OCI-LY3 (cell line): ENCODE measurements at regions not wholly inside any gene's neighbourhood (a gene's known extent, or its start where the extent isn't known, plus 50 kb on each side); places are given as distances from the start of the nearest gene placed in this dataset.

Source experiments
- H2AFZ ChIP-seq: fragments of 200-600, 300-600 bp; shearing (Covaris generic); 2 replicates; pipeline ENCODE4 v1.6.0; 2014; ENCODE audit warnings: antibody characterized with exemption, low read depth, low read length
- H3K27ac ChIP-seq: fragments of 200-600, 300-600 bp; sonication (generic); 2 replicates; pipeline ENCODE4 v1.5.1; 2014; ENCODE audit warnings: mild to moderate bottlenecking, low read length, moderate library complexity, mixed read lengths
- H3K27me3 ChIP-seq: fragments of 200-600, 300-600 bp; sonication (generic); 2 replicates; pipeline ENCODE4 v1.6.1; 2014; ENCODE audit warnings: low read depth, low read length, mixed read lengths
- H3K36me3 ChIP-seq: fragments of 200-600, 300-600 bp; sonication (generic); replicated peaks from 2 replicates; pipeline ENCODE3; 2014; ENCODE audit warnings: low read depth, low read length, mixed read lengths
- H3K4me1 ChIP-seq: fragments of 300-600, 200-600 bp; sonication (generic); 2 replicates; pipeline ENCODE4 v1.6.1; 2014; ENCODE audit warnings: low read length, mixed read lengths
- H3K4me2 ChIP-seq: fragments of 200-600, 300-600 bp; sonication (generic); 2 replicates; pipeline ENCODE4 v1.6.1; 2014; ENCODE audit warnings: low read length, mixed read lengths
- H3K4me3 ChIP-seq: fragments of 300-600, 200-600 bp; sonication (generic); 2 replicates; pipeline ENCODE4 v1.5.1; 2014; ENCODE audit warnings: antibody characterized with exemption, mild to moderate bottlenecking, low read length, moderate library complexity
- H3K79me2 ChIP-seq: fragments of 300-600, 200-600 bp; shearing (Covaris generic); 2 replicates; pipeline ENCODE4 v1.6.1; 2014; ENCODE audit warnings: mild to moderate bottlenecking, low read length, mixed read lengths
- H3K9ac ChIP-seq: fragments of 300-600, 200-600 bp; shearing (Covaris generic); 2 replicates; pipeline ENCODE4 v1.6.0; 2014; ENCODE audit warnings: mild to moderate bottlenecking, low read length, moderate library complexity
- H3K9me3 ChIP-seq: fragments of 200-600, 300-600 bp; shearing (Covaris generic); 2 replicates; pipeline ENCODE4 v1.6.1; 2014; ENCODE audit warnings: low read length, mixed read lengths; ENCODE audit not compliant: insufficient read depth
- H4K20me1 ChIP-seq: fragments of 200-600, 300-600 bp; sonication (generic); 2 replicates; pipeline ENCODE4 v1.6.1; 2016; ENCODE audit warnings: low read length, mixed read lengths; ENCODE audit not compliant: insufficient read depth
- EZH2phosphoT487 ChIP-seq: fragments of 200-600 bp; shearing (Covaris generic); IDR thresholded peaks from 2 replicates; pipeline ENCODE4 v1.6.1; 2018; ENCODE audit warnings: antibody characterized with exemption, mixed run types, low read depth
- TF ChIP-seq, protein P1 (sequence below): fragments of 200-600, 300-600 bp; sonication (generic); IDR thresholded peaks from 2 replicates; pipeline ENCODE4 v1.5.1; 2014; ENCODE audit warnings: antibody characterized with exemption, low read length, low read depth

- Histone ChIP-seq H3K4me3 (no peak overlapping the region), H3K36me3 (no peaks in the 10 kb centered on the region), H3K9me3 (no peaks in the 10 kb centered on the region), H3K4me1 (no peaks in the 10 kb centered on the region), H3K9ac (no peak overlapping the region), H3K27ac (no peak overlapping the region), H2AFZ (no peak overlapping the region), H3K27me3 (no peaks in the 10 kb centered on the region), H4K20me1 (no peaks in the 10 kb centered on the region), H3K4me2 (no peak overlapping the region), H3K79me2 (no peaks in the 10 kb centered on the region)
- TF ChIP-seq EZH2phosphoT487 = no peak
- TF ChIP-seq, protein P1, sequence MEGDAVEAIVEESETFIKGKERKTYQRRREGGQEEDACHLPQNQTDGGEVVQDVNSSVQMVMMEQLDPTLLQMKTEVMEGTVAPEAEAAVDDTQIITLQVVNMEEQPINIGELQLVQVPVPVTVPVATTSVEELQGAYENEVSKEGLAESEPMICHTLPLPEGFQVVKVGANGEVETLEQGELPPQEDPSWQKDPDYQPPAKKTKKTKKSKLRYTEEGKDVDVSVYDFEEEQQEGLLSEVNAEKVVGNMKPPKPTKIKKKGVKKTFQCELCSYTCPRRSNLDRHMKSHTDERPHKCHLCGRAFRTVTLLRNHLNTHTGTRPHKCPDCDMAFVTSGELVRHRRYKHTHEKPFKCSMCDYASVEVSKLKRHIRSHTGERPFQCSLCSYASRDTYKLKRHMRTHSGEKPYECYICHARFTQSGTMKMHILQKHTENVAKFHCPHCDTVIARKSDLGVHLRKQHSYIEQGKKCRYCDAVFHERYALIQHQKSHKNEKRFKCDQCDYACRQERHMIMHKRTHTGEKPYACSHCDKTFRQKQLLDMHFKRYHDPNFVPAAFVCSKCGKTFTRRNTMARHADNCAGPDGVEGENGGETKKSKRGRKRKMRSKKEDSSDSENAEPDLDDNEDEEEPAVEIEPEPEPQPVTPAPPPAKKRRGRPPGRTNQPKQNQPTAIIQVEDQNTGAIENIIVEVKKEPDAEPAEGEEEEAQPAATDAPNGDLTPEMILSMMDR = no peak
These were observed 322.2 kb downstream of the IRS1 start for GRCh38 chr2:226477221-226478108.

DNA sequence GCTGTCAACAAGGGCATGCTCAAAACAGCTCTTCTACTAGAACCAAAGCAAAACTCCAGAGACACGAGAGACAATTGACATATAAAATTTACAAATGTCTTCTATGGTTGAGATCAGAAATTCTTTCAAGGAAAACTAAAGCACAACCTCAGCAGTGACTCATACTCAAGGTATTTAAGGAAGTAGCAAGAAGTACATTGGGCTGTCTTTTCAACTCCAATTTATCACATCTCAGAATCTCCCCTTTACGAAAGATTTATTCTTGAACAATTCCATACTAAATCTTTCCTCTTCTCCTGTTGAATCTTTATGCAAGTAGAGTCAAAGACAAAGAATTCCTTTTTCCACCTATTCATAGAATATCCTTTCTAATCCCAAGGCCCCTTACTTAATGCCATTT lies 324.0 kb downstream of the IRS1 start:
- H3K4me1 ChIP-seq = no peaks in the 10 kb centered on the region
- H3K27ac ChIP-seq = no peak overlapping the region
- no peak overlapping the region for H3K9ac ChIP-seq
- no peak overlapping the region for H2AFZ ChIP-seq
- no peak overlapping the region for H3K4me2 ChIP-seq
- H3K79me2 ChIP-seq = no peaks in the 10 kb centered on the region
- no peak overlapping the region for H3K4me3 ChIP-seq
- no peaks in the 10 kb centered on the region for H3K36me3 ChIP-seq
- H3K9me3 ChIP-seq = no peaks in the 10 kb centered on the region
- H4K20me1 ChIP-seq = no peaks in the 10 kb centered on the region
- no peaks in the 10 kb centered on the region for H3K27me3 ChIP-seq
- no peak for TF ChIP-seq EZH2phosphoT487
- TF ChIP-seq, protein P1 = no peak

- TF ChIP-seq, protein P1 = no peak
- TF ChIP-seq EZH2phosphoT487 = no peak
- no peaks in the 10 kb centered on the region for H3K27me3 ChIP-seq
- no peaks in the 10 kb centered on the region for H3K79me2 ChIP-seq
- H3K9me3 ChIP-seq = no peaks in the 10 kb centered on the region
- no peak overlapping the region for H3K27ac ChIP-seq
- H3K36me3 ChIP-seq = no peaks in the 10 kb centered on the region
- no peak overlapping the region for H3K4me3 ChIP-seq
- no peak overlapping the region for H3K4me2 ChIP-seq
- no peaks in the 10 kb centered on the region for H3K4me1 ChIP-seq
- no peak overlapping the region for H2AFZ ChIP-seq
- no peaks in the 10 kb centered on the region for H4K20me1 ChIP-seq
- no peak overlapping the region for H3K9ac ChIP-seq
These were observed 325.5 kb downstream of the IRS1 start for GRCh38 chr2:226474131-226474530.

DNA sequence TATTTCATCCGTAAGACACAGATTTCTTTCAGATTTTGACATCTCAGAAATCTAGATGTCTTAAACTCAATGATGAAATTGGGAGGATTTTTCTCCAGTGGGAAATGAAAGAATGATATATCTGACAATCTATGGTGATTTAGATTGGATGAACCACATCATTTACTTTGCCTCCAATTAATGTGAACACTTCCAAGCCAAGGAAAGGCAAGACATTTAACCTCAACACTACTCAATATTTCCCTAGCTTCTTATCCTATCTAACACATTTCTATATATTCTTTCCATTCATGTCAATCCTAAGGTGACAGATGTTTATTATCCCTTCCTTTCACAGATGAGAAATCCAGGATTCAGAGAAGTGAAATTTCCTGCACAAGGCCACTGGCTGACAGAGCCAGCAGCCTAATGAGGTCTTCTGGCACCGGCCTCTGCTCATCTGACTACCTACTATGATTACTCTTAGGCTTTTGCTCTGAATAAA lies 327.6 kb downstream of the IRS1 start:
- Histone ChIP-seq H3K4me2 (no peak overlapping the region), H3K4me3 (no peak overlapping the region), H4K20me1 (no peaks in the 10 kb centered on the region), H3K4me1 (no peaks in the 10 kb centered on the region), H3K36me3 (no peaks in the 10 kb centered on the region), H3K79me2 (no peaks in the 10 kb centered on the region), H3K27me3 (no peaks in the 10 kb centered on the region), H3K9me3 (no peaks in the 10 kb centered on the region), H3K27ac (no peak overlapping the region), H3K9ac (no peak overlapping the region), H2AFZ (no peak overlapping the region)
- TF ChIP-seq, protein P1 = no peak
- no peak for TF ChIP-seq EZH2phosphoT487
